Stimulated activated CD4-positive, alpha-beta T cell treated with anti-CD3 and anti-CD28 coated beads, Interleukin-15, amount 100 ng/mL, for 1 hour (primary cell): ENCODE measurements at regions not wholly inside any gene's neighbourhood (a gene's known extent, or its start where the extent isn't known, plus 50 kb on each side); places are given as distances from the start of the nearest gene placed in this dataset.

Experiments used
- DNase-seq, 2 donors: peaks; one replicate each; pipeline ENCODE4 v3.0.0-alpha.2; 2020; ENCODE audit warnings: low read depth in 1 of 2, low spot score in 1 of 2

DNA sequence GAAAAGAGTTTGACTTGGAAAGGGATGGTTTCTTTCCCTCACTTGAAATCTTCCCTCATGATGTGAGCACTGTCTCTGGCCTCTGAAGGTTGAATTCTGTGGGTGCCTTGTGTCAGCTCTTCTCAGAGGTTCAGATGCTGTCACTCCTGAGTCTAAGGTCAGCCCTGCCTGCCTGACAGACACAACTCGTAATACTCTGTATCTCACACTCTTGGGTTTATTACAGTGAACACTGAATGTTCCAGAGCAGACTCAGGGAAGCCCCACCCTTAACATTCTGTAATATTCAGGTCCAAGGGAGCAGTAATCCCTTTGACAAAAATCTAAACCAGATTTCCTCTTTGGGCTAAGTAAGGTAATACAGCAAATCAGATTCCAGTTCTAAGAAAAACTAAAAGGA is 837.8 kb downstream of the QKI start:
- no peak for DNase-seq

DNA sequence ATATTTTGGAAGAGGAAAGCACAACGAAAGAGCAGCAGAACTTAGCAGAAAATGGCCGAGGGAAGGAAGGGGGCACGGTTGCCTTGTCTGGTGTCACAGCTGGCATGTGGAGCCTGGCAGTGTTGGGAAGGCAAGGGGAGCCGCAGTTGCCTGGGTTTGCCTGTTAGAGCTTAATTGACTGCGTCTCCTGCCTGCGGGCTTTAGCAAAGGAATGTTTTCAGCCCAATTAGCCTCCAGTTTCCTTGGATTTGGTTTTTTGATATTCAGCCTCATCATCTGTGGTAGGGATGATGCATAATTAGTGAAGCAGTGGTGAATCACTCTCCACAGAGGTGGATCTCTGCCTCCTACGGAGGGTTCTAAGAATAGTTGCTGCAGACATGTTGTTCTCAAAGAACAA is 832.6 kb downstream of the QKI start:
- no peak for DNase-seq

DNA sequence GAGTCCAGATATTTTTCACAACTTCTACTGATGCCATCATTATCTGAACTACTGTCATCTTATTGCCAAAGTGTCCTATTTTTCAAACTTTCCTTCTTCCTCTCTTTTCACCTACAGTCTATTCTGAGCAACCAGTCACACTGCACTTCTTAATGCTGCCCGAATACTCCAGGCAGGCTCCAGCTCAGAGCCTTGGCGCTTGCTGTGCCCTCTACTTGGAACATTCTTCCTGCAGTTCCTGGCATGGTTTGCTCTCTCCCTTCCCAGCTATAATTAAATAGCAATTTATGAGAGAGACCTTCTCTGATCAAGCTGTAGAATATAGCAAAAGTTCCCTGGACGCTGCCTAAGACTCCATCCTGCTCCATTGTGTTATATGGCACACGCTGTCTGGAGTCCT is 831.6 kb downstream of the QKI start:
- DNase-seq: no peak

DNA sequence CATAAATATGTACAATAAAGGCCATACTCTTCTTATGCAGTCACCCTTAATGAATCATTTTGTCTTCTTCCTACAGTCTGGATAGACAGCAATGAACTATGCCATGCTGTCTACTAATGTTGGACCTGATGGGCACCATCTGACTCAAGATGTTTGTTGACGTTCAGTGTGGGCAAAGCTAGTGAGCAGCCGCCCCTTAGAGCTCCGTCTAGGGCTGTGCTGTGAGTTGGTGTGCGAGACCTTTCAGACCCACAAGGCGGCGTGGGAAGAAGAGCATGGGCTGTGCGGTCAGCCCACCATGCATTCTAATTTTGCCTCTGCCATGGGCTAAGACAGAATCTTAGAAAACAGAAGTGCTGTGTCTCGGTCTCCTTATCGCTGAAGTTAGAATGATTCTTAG is 829.4 kb downstream of the QKI start:
- no peak for DNase-seq

DNA sequence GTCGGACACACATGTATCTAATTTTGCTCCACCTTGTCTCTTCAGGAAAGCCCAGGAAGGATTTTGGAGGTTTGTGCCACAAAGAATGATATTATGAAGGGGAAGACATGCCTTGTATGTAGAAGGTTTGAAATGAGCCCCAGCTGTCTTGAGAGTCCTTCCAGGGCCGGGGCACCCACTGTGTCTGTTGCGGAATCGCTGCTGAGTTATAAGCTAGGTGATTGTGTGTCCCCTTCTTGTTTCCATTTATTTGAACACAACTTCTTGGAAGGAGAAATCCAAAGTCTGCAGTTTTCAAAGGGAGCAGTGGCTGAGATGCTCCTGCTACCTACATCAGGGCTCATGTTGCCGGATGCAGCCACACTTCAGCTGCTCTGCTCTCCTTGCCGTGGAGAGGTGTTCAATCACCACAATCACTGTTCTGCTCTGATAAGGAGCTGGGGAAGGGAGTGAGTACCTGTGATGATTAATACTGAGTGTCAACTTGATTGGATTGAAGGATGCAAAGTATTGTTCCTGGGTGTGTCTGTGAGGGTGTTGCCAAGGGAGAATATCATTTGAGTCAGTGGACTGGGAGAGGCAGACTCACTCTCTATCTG is 828.6 kb downstream of the QKI start:
- no peak for DNase-seq

DNA sequence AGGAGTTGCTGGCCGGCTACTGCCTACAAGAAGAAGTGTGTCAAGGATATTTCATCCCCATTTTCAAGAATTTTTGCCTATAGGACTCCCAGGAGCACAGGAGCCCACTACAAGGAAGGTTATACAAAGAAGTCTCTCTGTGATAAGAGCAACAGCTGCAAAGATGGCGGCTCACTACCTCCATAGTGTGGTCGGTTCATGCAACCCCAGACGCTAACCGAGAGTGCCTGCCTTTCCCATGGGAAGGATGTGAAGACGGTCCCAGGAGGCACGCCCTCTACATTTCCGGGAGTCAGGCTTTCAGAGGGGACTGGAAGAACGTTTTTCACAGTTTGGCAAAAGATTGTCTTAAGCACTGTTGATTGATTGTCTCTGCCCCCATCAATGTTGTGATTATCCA is 816.3 kb downstream of the QKI start:
- DNase-seq: no peak

DNA sequence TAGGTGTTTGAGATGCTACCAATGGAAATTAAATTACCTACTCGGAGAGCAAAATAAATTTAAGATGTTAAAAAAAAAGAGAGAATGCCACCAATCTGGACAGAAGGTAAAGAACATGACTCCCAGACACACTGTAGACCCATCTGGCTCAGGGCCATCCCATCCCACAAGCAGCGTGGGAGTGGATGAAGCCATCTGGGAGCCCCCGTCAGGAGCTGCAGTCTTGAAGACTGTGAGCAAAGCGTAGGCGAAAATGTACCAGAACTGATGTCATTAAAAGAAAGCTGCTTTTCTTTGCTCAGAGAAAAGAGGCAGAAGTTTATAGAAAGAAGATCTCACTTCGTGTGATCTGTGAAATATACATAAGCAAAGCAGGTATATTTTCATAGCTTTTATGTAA is 815.7 kb downstream of the QKI start:
- no peak for DNase-seq

DNA sequence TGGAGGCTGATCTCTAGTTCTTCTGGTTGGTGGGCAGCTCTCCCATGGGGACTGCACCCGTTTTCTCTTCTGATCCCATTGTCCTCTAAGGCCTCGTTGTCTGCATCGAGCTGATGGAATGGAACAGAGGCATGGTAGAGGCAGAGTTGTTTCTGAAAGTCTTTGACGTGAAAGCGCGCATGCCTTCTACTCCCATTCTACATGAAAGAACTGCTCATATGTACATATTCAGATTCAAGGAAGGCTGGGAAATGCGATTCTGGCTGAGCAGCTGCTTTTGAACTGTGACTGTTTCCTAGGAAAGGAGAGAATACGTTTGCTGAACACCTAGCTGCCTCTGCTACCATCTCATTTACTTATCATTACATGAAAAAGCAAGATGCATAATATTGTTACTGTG is 815.2 kb downstream of the QKI start:
- DNase-seq: no peak

DNA sequence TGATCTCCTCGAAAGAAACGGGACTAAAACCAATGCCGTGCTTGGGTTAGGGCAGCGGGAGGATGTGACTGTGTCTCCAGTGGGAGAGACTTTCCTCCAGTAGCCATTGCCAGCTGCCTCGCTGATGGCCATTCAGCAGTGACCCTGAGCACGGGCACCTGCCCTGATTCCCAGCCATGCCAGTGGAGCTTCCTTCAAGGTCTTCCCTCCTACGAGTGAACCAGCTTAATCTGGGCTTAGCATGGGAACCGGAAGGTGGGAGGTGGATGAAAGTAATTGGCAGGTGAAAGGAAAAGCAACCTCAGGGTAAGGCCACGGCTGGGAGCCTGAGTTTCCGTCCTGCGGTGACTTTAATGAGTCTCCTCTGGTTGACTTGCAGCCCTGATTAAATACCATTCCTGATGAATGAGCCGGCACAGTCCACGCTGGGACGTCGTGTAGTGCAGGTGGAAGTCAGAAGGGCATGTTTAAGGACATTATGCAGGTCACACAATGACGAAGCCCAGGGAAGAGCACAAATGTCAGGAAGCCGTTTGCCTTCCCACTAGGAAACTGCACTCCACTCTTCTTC is 813.5 kb downstream of the QKI start:
- DNase-seq: no peak

DNA sequence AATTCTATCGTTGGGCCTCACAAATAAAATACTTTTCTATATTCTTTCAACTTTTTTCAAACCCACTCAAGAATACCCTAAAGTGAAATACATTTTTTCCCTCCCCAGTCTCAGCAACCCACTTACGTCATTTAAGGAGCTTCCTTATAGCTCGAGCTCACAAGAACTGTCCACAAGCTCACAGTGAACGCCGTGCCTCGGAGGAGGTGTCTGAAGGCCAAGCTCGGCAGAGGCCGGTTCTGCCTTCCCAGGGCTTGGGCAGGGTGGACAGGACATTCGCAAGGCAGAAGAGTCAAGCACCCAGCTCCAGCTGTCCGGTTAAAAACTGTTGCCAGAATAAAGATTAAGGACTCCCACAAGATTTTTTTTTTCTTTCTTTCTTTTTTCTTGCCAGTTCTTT is 802.3 kb downstream of the QKI start:
- DNase-seq: no peak

DNA sequence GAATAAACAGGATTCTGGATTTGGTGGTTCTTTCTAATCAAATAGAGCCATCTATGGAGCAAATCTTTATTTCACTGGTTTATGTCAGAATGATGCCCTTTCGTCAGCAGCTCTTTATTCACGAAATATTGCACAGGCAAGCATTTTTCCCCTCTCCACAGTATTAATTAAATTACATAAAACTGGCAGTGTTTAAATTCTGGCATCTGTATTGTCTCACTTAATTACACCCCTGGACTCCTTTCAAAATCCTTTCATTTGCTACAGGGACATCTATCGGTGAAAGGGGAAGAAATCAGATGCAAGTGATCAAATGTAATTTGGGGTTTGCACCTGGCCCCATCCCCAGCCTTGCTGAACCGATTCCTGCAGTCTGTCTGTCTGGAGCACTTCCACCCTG is 801.9 kb downstream of the QKI start:
- no peak for DNase-seq

DNA sequence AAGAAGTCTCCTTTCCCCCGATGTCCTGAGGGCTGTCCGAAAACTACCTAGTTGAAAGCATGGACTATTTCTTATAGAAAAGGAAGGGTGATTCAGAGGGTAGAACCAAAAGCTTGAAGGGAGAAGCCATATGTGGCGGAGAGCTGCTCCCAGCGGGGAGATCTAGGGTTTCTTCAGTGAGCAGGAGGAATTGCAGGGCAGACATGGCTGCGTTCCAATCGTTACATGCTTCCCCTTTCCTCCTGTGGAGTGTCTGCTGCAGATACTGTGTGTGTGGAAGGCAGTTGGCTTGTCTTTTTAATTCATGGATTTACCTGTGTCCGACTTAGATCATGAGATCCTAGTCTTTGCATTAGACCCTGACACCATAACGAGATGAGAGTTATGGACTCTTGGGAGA is 799.5 kb downstream of the QKI start:
- DNase-seq: no peak

DNA sequence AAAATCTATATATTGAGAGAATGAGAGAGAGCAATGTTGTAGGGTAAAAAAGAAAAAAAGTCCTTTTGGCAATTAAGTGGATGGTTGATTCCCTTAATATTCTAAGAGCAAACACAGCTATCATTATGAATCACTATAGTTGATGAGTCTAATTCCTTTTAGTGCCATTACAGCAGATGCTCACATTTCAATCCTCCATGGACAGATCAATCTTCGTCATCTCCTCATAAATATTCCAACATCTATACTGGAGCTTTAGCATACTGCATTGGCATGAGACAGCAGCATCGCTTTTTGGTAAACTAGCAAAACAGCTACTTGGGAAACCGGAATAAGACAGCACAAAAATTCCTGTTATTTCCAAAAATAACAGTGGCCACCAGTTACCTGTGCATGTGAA is 796.7 kb downstream of the QKI start:
- no peak for DNase-seq

DNA sequence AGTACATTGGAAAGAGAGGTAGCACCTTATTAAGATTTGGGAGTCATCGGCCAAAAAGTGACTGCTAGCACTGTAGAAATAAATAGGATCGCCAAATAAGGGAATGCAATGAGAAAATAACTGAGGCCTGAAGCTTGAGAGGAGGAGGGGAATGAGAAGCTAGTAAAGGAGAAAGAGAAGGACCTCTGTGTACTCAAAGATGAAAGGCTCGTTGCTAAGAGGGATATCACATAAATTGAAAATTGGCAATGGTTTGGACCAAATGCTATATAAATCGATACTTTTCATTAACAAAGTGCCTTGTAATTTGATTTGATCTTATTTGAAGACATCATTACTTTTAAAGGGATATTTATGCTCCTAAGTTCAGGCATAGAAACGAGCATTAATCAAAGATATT is 796.3 kb downstream of the QKI start:
- no peak for DNase-seq

DNA sequence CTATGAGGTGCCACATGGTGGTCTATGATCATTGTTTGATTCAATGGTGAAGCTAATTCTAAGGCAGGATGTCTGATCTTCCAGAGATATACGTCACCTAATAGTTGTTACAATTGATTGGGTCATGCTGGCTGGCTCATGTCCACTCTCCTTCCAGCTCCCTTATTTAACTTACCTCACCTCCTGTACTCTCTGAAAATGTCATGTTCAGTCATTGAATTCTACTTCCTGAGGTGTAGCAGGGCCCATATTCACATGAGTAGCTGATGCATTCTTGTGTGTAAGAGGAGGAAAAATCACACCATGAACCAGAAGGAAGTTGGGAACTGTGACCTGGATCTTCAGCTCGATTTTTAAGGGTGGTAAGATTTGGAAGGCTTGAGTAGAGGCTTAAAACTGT is 795.8 kb downstream of the QKI start:
- DNase-seq: no peak

DNA sequence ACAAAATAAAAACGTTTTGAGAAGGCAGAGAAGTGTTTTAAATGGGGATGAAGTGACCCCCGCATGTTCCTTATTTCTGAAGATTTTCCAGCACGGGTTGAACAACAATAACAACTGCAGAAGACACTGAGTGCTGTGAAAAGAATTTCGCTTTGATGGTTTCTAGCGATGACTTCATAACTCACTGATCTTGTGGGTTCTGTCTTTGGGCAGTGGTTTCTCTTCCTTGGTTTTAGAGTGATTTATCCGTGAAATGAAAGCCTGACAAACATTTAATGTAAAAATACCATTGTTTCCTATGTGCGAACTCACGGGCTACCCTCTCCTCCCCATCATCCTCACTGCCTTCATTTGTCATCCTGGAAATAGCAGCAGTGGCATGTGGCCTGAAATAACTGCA is 793.9 kb downstream of the QKI start:
- DNase-seq: no peak

DNA sequence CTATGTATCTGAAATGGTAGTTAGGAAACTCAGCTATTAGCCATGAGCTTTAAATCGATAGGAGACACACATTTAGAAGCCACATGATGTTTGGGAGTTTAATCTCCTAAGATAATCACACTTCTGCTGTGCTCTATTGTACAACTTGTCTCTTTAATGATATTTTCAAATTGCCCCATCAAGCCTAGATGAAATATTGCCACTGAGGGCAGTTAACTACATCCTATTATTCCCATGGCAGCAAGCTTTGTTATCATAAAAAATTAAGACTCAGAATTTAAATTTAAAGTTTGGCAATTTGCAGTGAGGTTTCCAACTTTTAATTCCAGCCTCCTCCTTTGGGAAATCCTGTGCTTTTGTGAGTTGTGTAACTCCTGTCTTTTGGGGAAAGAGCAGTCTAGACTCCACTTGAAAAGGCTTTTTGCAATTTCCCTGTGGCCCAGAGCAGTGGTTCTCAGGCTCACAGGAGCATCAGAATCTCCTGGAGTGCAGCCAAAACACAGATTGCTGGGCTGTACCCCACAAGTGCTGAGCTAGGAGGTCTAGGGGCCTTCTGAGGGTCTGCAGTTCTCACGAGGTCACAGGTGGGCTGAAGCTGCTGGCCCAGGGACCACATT is 792.4 kb downstream of the QKI start:
- DNase-seq: no peak

DNA sequence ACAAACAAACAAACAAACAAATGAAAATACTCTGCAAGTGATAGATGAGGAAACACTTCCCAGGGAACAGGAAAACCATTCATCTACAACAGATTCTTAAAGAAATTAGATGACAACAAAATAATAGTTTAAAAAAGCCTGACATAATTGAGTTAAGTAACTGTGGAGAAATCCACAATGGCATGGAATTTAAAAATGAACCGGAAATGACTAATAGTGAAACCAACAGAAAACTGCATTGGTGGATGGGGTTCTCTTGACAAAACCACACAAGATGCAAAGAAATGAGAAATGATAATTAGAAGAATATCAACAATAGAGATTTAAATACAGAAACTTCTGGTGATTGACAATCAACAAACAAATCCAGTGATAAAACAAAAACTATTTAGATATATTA is 785.6 kb downstream of the QKI start:
- no peak for DNase-seq

DNA sequence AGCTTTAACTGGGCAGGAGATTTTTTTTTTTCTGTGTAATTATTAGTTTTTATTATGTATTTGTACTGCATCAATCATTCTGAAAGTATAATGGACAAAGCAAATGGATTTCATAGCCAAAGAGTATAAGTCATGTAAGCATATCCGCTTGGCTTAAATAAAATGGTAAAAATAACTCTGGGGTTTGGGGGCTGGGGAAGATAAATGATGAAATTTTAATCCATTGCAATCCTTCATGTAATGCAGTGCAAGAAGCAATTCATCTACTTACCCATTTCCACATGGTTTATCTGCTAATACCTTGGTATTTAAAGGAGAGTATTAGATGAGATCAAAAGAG is 781.4 kb downstream of the QKI start:
- no peak for DNase-seq

DNA sequence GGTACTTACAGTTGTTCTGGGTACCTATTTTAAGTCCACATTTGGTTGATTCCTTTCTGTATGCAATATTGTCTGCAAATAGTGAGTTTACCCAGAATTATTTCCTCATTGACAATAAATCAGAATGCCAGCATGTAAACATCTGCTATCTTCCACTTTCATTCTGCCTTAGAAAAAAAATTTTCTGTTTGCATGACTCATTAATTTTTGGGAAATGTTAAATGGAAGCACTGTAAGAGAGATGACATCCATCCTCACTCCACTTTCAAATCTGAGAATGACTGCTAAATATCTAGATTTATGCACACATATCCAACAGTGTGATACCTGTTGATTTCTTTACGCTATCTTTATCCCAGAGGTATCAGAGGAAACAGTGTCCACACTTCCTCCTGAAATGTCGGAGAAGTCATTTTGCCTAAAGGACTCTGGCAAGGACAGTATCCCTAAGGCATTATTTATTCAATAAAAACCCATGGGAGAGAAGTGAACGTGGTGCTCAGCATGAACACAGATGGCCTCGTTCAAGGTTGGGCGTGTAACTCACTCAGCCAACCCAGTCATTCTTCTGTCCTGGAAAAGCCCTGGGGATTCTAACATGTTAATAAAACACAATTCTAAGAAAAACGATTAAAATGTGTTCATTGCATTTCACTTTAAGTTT is 780.9 kb downstream of the QKI start:
- DNase-seq: no peak

DNA sequence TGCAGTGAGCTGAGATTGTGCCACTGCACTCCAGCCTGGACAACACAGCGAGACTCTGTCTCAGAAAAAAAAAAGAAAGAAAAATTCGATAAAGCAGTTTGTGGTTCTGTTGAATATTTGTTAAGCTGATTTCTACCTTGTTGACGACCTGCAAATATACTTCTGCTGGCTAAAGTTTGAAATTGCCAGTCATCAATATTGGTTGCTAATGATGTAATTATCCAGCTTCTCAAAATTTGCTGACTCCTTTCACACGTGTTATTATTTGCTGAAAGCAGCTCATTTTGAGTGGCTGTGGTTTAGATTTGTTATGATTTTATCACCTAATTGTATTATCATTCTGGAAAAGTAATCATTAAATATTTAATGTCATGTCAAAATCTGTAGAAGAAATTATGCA is 774.3 kb downstream of the QKI start:
- no peak for DNase-seq

DNA sequence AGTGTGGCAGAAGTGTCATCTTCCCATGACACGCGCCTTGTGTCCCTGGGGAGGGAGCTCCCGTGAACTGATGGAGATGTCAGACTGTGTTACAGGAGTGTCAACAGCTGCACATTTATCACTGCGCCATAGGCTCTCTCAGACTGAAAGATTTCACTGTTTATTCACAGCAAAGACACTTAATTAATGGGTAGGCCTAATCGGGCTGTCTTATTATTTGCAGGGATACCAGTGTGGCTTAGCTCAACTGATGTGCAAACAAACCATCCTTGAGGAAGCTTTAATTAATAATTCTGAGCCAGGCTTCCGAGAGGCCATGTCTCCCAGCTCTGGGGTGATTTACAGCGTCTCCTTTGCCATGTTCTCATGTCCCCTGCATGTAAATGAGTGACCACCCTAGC is 771.0 kb downstream of the QKI start:
- DNase-seq: no peak

DNA sequence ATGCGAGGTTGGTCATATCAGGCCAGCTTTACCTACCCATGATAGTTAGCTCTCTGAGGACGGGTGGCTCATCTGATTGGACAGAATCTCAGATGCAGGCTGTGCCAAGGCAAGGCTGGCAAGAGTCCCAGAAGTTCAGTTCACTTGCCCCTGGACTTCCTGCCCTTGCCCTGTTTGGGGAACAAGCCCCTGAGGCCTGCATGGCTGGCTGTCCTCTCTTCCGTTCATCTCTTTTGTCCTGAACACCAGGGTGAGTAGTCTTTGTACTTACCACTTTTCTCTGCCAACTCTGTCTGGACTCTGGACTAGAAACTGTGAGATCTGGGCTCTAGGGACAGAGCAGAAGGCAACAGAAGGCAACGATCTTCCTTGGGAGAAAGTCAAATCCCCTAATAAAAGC is 769.9 kb downstream of the QKI start:
- no peak for DNase-seq
